Stimulated activated CD4-positive, alpha-beta T cell treated with anti-CD3 and anti-CD28 coated beads, Interleukin-1b, Interleukin-23, amount 100 ng/mL, for 48 hours (primary cell): ENCODE measurements at regions not wholly inside any gene's neighbourhood (a gene's known extent, or its start where the extent isn't known, plus 50 kb on each side); places are given as distances from the start of the nearest gene placed in this dataset.

Experiments used
- DNase-seq: peaks from one replicate; pipeline ENCODE4 v3.0.0-alpha.2; 2020

- DNase-seq = no peak
Observed at GRCh38 chr5:2656206-2656605, 95.3 kb downstream of the IRX2 start.

- DNase-seq = no peak
Observed at GRCh38 chr5:2653991-2654390, 97.5 kb downstream of the IRX2 start.

- DNase-seq = no peak
Observed at GRCh38 chr5:2651116-2651515, 100.4 kb downstream of the IRX2 start.

GRCh38 chr5:2642684-2643345 is 108.7 kb downstream of the IRX2 start:
- DNase-seq = no peak

- no peak for DNase-seq
Observed at GRCh38 chr5:2640717-2641116, 110.8 kb downstream of the IRX2 start.

GRCh38 chr5:2639425-2639824 is 112.1 kb downstream of the IRX2 start:
- DNase-seq = no peak

GRCh38 chr5:2634399-2635176 is 116.9 kb downstream of the IRX2 start:
- DNase-seq = no peak

GRCh38 chr5:2633992-2634391 is 117.5 kb downstream of the IRX2 start:
- no peak for DNase-seq

GRCh38 chr5:2631758-2632157 is 119.7 kb downstream of the IRX2 start:
- DNase-seq = no peak

GRCh38 chr5:2629045-2629444 is 122.4 kb downstream of the IRX2 start:
- DNase-seq = no peak

GRCh38 chr5:2627867-2628266 is 123.6 kb downstream of the IRX2 start:
- no peak for DNase-seq

- DNase-seq = no peak
Observed at GRCh38 chr5:2626572-2626971, 124.9 kb downstream of the IRX2 start.

GRCh38 chr5:2622866-2623265 is 128.6 kb downstream of the IRX2 start:
- DNase-seq = no peak

GRCh38 chr5:2621631-2622030 is 129.8 kb downstream of the IRX2 start:
- no peak for DNase-seq

- DNase-seq = no peak
Observed at GRCh38 chr5:2619216-2619615, 132.3 kb downstream of the IRX2 start.

- DNase-seq = no peak
Observed at GRCh38 chr5:2617461-2617860, 134.0 kb downstream of the IRX2 start.

GRCh38 chr5:2615917-2616316 is 135.6 kb downstream of the IRX2 start:
- DNase-seq = no peak

- DNase-seq = no peak
Observed at GRCh38 chr5:2614571-2614970, 136.9 kb downstream of the IRX2 start.

- DNase-seq = no peak
Observed at GRCh38 chr5:2611659-2612058, 139.8 kb downstream of the IRX2 start.

- no peak for DNase-seq
Observed at GRCh38 chr5:2610986-2611385, 140.5 kb downstream of the IRX2 start.

- DNase-seq = no peak
Observed at GRCh38 chr5:2608391-2608790, 143.1 kb downstream of the IRX2 start.

GRCh38 chr5:2607598-2607997 is 143.9 kb downstream of the IRX2 start:
- no peak for DNase-seq

GRCh38 chr5:2603272-2603575 is 148.3 kb downstream of the IRX2 start:
- no peak for DNase-seq

GRCh38 chr5:2602451-2603271 is 148.8 kb downstream of the IRX2 start:
- no peak for DNase-seq
